Daoy (cell line): ENCODE measurements at regions not wholly inside any gene's neighbourhood (a gene's known extent, or its start where the extent isn't known, plus 50 kb on each side); places are given as distances from the start of the nearest gene placed in this dataset.

Experiments
- DNase-seq: peaks from one replicate; pipeline ENCODE4 v3.0.0-alpha.2; 2015; ENCODE audit warnings: low read depth

DNA sequence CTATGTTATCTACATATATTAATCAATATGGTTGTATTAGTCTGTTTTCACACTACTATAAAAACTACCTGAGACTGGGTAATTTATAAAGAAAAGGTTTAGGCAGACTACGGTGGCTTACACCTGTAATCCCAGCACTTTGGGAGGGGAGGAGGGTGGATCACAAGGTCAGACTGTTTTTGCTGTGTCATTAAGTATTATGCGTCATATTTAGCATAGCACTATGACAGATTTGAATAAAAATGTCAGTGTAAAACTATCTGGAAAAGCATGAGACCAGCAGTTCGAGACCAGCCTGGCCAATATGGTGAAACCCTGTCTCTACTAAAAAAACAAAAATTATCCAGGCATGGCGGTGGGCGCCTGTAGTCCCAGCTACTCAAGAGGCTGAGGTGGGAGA lies 209.7 kb upstream of the ARHGAP24 start:
- no peak for DNase-seq

DNA sequence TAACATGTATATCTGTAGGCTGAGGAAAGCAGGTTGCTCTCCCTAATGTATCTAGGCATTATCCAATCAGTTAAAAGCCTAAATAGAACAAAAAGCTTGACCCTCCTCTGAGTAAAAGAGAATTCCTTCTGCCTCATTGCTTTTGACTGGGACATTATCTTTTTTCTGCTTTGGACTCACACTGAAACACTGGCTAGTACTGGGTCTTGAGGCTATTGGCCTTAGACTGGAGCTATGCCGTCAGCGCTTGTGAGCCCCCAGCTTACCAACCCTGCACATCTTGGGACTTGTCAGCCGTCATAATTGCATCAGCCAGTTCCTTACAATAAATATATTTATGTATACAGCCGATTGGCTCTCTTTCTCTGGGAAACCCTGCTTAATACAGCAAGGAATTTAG lies 206.8 kb upstream of the ARHGAP24 start:
- no peak for DNase-seq

DNA sequence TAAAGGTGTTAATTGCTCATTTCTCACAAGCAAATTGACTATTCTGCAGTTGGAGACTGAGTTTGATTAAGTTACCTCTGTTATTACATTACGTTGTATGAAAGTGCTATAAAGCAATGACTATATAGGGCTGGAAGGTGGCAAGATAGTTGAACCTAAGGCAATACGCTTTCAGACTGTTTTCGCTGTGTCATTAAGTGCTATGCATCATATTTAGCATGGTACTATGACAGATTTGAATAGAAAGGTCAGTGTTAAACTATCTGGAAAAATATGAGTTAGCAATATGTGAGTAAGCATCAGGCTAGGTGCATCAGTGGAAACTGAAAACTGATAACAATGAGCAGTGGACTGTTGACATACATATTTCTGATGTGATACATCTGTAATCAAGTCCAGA lies 206.0 kb upstream of the ARHGAP24 start:
- no peak for DNase-seq

DNA sequence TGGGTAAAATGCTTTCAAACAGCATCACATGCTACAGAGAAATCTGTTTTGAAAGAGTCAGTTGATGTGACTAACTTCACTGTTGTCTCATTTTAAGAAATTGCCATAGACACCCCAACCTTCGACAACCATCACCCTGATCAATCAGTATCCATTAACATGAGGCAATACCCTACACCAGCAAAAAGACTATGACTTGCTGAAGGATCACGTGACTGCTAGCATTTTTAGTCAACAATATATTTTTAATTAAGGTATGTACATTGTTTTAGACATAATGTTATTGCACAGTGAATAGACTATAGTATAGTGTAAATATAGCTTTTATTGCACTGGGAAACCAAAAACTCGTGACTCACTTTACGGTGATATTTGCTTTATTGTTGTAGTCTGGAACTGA lies 200.0 kb upstream of the ARHGAP24 start:
- no peak for DNase-seq

DNA sequence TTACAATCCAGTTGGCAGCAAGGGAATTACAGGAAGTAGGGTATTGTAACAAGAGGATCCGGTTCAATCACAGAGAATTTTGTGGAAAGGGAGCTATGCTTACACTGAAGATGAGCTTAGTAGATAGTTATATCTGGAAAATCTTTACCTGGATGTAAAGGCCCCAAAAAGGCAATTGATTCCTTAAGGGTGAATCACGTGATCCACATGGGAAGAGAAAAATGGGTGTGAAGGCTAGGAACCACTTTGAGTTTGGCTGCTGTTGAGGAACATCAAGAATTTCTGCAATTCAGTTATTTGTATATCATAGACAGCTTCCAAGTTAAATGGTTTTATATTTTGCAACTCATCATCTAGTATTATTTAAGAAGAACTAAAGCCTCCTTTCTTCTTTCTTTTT lies 194.0 kb upstream of the ARHGAP24 start:
- DNase-seq: no peak

DNA sequence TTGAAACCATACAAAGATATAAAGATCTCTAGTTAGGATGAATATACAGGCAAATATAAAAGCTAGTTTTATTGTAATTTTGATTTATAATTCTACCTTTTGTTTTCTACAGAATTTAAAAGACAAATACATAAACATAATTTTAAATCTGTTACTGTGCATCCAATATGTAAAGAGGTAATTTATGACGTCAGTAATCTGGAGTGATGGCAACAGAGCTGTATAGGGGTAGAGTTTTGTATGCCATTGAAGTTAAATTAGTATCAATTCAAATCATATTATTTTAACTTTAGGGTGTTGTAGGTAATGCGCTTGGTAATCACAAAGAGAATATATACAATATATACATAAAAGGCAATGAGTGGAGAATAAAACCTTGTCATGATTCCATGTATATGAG lies 183.7 kb upstream of the ARHGAP24 start:
- no peak for DNase-seq

DNA sequence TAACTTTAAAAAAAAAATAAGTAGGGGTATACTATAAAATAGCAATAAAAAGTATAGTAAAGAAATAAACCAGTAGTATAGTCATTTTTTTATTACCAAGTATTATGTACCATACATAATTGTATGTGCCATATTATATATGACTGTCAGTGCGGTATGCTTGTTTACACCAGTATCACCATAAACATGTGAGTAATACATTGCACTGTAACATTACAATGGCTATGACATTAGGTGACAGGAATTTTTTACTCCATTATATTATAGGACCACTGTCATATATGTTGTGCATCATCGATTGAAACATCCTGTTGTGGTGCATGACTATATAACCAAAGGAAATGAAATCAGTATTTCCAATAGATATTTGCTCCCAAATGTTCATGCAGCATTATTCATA lies 176.9 kb upstream of the ARHGAP24 start:
- DNase-seq: no peak

DNA sequence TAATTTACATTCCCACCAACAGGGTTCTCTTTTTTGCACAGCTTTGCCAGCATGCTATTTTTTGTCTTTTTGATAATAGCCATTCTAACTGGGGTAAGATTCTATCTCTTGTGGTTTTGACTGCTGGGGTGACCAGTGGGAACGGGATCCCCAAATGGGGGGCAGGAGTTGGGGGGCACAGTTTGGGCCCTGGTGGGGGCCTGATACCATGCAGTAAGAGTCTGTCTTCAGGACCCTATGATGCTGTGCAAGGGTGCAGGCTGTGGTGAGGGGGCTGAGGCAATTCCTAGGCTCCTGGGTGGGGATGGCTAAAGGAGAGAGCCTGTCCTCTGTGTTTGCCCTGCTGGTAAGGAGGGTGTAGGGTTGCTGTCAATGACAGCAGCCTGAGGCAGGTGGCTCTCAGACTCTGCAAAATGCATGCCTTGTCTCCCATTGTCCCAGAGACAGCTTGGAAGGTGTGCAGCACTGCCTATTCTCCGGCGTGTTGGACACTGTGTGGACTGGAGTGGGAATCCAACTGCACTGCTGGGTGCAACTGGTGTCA lies 172.7 kb upstream of the ARHGAP24 start:
- no peak for DNase-seq

DNA sequence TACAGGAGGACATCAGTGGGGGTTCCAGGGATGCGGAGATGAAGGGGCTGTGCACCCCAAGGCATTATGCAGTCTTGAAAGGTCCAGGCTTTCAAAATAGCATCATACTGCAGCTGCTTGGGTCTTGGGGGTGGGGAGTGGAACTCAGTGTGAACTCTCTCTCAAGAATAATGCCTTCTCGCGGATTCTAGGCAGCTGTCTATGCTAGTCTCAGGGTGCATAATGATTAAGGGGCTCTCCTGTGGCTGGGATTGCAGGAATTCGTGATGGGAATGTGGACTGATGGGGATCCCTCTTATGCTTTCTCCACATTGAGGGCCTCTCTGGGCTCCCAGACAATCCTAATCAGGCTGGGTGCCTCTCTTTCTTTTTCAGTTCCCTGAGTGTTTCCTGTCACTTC lies 172.2 kb upstream of the ARHGAP24 start:
- no peak for DNase-seq

DNA sequence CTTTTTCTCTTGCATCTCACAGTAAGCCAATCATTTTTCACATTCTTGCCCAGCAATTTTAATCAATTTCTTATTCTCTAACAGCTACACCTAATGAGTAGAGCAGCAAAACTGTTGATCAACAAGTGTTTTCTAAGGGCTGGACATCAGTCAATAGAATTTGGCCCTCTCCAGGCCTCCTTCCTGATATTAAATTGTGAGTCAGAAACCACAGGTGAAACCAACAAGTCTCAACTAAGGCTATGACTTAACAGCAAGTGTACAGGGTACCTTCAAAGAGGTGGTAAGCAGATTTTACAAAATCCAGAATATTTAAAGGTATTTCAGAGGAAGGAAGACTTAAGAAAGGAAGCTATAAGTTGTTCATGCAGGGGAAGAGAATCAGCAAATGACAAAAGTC lies 156.5 kb upstream of the ARHGAP24 start:
- DNase-seq: no peak

DNA sequence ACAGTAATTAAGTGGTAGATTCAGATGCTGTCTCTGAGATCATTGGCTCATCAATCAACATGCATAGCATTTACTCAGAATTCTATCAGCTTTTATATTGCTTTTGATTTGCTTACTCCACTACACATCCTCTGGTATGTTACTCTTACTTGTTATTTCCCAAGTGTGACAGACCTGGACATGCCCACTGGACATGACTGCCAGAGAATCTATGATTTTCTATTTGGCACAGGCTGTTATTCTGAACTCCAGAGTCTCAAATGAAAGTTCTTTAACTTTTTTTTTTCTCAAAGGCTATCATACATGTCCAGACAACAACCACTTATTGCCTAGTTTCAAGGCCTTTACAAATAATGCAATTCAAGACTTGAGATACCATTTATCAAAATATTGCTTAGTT lies 116.1 kb upstream of the ARHGAP24 start:
- no peak for DNase-seq

DNA sequence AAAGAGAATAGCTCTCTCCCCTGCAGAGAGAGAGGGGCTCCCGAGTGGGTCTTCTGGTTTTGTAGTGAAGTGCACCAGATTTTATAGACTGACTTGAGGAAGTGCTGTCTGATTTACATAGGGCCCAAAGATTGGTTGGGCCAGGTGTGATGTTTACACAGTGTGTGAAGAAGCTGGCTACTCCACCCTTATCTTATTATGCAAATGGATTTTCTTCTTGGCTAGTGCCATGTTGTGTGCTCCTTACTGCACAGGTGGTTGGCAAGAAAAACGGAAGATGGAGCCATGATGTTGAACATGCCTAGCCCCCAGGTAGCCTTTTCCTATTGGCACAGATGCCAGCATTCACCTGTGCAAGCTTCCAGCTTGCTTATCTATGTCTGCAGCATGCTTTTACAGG lies 112.4 kb upstream of the ARHGAP24 start:
- DNase-seq: no peak

DNA sequence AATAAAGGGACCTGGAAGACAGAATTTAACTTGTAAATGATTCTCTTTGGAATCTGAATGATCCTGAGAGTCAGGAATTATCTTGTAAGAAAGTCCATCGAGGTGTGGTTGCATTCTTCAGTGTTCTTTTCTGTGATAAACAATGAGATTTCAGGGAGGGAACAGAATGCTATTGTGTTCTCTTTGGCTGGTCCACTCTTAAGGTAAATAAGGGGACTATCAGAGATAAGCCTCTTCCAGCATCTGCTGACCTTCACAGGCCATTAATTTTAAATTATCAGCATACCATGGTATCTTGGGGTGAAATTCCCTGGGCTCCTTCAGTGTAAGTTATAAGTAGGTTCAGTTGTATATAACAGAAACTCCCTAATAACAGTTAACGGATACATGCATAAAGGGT lies 107.1 kb upstream of the ARHGAP24 start:
- DNase-seq: no peak

DNA sequence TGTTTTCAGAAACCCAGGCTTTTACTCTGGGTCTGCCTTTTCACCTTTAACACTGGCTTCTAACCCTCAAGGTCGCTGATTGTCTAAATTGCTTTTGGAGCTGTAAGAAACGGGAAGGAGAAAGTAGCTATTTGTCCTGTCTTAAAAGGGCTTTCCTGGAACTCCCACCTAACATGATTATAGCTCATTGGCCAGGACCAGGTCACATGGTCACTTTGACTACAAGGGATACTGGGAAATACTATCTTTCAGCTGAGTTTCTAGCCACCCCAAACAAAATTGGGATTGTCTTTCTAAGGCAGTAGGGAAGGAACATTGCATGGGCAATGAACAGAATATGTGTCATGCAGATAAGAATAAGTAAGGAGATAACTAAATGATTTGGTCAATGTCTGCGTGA lies 106.7 kb upstream of the ARHGAP24 start:
- no peak for DNase-seq

DNA sequence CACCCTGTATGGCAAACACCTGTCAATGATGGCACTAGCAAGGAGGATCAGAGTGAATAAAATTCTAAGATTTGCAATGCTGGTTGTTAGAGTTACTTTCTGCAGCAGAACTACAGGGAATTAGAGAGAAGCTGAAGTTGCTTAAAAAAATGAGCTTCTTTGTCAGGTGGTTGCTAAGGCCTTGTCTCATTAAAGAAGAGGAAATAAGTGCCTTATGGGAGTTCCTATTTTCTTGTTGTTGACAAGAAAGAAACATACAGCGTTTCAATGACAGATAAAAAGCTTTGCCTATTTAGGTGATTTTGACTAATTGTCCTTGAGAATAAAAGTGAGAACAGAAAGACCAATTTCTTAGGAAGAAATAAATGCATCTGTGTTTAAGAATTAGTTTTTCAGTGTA lies 106.0 kb upstream of the ARHGAP24 start:
- no peak for DNase-seq

DNA sequence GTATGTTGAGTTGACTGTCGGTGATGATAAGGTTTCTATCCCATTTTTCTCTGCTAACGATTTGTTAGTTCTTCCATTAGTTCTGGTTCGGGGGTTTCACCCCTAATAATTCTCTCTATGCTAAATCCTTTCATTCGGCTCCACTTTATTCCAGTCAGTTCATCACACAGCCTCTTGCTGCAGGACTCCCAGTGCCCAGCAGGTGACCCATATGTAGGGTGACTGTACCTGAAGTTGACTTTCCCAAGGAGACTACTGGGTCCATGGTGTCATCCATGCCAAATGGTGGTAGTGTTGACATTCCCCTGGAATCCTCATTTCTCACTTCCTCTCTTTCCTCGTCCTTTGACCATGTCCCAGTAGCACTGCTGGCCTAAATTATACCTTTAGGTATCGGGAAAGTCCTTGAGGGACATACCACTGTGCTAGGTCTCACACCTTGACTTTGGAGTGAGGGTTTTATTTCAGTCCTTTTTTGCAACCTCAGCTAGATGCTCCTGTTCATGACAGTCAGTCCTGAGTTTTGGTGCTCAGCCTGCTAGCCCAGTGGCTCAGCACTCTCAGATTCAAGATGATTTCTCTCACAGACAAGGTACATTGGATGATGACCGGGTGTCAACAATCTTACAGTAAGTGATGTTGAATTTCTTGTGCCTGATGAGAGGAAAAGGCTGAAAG lies 105.1 kb upstream of the ARHGAP24 start:
- no peak for DNase-seq

DNA sequence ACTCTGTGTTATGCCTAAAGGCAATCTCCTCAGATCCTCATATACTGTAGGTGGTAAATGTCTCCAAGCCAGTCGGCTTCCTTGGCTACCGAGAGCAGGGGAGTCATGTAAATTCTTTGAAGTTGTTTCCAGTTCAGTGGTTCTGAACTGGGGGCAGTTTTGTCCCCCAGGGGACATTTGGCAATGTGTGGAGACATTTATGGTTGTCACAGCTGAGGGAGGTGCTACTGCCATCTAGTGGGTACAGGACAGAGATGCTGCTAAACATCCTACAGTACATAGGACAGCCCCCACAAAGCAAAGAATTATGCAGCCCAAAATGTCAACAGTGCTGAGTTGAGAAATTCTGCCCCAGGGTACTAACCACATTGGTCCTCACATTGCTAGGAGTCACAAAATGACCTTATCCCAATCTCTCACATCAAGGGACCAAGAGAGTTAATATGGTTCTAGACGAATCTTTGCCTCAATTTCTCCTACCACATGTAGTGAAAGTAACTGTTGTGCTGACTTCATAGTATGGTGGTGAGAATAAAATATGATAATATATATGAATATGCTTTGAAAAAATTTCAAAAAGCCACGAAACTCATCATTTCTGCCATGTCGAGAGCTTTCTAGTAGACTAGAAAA lies 104.4 kb upstream of the ARHGAP24 start:
- peak; percentile 6 for DNase-seq

DNA sequence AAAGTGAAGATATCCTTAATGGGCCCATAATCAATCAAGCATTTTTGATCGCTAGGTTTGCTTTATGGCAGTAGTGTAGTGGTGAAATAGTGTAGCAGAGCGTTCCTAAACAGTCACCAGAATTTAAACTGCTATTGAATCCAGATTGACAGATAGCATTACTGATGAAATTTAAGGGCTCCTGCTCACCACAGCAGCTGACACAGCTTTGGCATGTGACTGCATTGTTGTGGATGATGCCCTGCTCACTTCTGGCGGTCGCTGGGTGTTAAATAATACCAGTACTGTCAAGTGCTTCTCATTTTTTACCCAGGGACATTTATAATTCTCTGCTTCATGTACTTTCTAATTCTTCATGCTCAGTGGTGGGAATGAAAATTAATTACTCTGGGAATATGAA lies 102.0 kb upstream of the ARHGAP24 start:
- no peak for DNase-seq

DNA sequence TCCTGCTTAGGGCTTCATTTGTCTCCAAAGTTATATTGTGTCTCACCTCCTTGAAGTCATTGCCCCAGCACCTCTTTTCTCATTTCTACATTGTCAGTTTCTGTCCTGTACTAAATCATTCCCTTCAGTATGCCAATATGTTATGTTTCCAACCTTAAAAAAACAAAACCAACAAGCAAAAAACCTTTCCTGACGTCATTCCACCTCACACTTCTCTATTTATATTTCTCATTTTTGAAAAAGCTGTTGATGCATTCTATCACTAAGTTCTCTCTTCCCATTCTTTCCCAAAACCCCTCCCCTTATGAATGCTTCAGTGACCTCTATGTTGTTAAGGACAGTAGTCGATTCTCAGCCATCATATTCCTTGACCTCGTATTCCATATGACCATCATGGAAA lies 98.7 kb upstream of the ARHGAP24 start:
- no peak for DNase-seq

DNA sequence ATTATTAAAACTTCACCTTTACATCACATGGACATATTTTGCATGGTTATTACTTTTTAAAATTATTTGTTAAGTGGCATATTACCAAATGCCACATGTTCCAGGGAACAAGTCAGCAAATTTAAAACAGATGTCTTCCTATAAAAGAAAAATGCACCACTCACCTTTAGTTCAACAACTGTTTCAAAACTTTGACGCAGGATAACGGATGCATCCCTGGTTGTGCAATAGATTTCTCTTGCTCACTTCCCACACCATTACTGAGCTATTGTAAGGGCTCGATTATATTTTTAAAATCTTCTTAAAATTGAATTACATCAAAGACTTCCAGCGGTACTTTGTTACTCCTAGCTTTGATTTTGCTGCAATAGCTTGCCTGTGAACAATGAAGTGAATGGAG lies 93.0 kb upstream of the ARHGAP24 start:
- DNase-seq: no peak

DNA sequence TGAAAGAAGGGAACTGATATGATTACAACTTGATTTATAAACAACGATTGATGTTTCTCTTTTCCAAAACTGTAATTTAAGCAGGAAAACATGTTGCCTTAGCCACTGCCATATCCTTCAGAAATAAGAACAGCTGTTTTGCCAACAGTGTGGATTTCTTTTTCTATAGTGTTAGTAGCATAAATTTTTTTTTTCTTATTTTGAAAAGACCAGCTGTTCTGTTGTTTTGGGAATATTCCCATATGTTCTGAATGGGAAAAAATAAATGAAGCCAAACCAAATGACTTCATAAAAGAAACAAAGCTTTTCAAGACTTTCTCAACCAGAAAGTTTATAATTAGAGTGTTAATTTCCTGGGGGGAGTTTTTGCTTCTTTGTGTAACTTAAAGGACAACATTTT lies 83.9 kb upstream of the ARHGAP24 start:
- DNase-seq: no peak

DNA sequence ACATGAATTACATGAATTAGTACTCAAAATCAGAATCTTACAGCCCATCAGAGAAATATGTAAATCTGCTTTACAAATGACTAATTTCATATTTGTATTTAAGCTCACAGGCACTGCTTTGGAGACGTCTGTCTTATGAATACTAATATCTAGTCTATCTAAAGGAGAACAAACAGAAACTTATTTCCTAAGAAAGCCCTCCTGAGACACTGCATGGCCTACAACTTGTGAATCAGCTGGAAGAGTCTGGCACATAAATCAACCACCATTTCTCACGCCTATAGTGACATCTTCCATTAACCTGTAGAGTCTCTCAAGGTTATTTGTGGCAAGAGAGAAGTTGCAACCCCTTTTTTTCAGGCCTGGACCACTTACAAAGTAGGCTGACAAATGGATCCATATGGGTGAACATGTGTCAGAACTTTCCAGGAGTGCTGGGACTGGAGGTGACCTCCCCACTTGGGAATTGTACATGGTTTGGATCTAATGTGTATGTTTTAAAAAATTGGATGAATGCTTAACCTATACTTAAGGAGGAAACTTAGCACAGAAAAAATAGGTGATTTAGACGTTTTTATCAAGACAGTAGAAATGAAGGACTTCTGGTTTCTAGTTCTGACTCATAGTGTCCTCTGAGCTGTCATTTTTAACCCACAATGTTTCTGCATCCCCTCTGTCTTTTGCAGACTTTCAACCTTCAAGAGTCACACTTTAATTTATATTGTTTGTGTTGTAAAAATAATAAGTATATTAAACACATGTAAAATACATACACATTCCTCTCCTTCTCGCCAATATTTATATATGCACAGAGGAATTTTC lies 83.2 kb upstream of the ARHGAP24 start:
- DNase-seq: no peak

DNA sequence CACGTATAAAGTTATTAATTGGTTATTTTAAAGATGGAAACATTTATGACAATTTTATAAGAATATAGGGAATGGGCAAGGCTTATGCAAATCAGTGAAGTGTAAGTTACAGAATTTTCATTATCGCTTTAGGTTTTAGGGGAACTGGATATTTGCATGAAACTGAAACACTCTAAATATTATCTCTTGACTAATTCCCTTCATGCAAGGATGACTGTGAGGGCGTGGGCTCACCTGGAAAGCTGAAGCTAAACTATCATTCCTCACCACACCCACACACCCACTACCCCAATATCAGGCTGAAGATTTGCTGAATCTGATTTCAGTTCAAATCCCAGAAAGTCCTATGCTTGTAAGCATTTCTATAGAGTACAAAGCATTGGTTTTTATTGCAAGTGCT lies 81.7 kb upstream of the ARHGAP24 start:
- no peak for DNase-seq
